Neural crest cell (in vitro differentiated cells): ENCODE measurements at regions not wholly inside any gene's neighbourhood (a gene's known extent, or its start where the extent isn't known, plus 50 kb on each side); places are given as distances from the start of the nearest gene placed in this dataset.

ENCODE experiments used
- DNase-seq: peaks from one replicate; pipeline ENCODE4 v3.0.0; 2021; ENCODE audit warnings: low read depth, mixed read lengths, low spot score
- H3K27ac Mint-ChIP-seq: one replicate; pipeline ENCODE4 v1.8.0; 2021; ENCODE audit warnings: mild to moderate bottlenecking, mixed read lengths; ENCODE audit not compliant: unreplicated experiment
- H3K27me3 Mint-ChIP-seq: 2 replicates; pipeline ENCODE4 v1.8.0; 2021; ENCODE audit warnings: low read depth, mild to moderate bottlenecking, mixed read lengths
- H3K36me3 Mint-ChIP-seq: 2 replicates; pipeline ENCODE4 v1.8.0; 2021; ENCODE audit warnings: low read depth, mild to moderate bottlenecking, mixed read lengths
- H3K4me1 Mint-ChIP-seq: 2 replicates; pipeline ENCODE4 v1.8.0; 2021; ENCODE audit warnings: mixed read lengths
- H3K4me3 Mint-ChIP-seq: one replicate; pipeline ENCODE4 v1.8.0; 2021; ENCODE audit warnings: mild to moderate bottlenecking, mixed read lengths
- H3K9me3 Mint-ChIP-seq: 2 replicates; pipeline ENCODE4 v1.8.0; 2021; ENCODE audit warnings: mixed read lengths
- CTCF ChIP-seq: fragments of 200-600 bp; sonication (generic); conservative IDR thresholded peaks from 2 replicates; pipeline ENCODE4 v1.5.0; 2021; ENCODE audit warnings: antibody characterized with exemption, mild to moderate bottlenecking

- H3K27ac Mint-ChIP-seq, result no peak overlapping the region
- no peak overlapping the region for H3K4me3 Mint-ChIP-seq
- H3K4me1 Mint-ChIP-seq, result no peaks in the 10 kb centered on the region
- TF ChIP-seq CTCF, result no peak
- no peaks in the 10 kb centered on the region for H3K36me3 Mint-ChIP-seq
- H3K9me3 Mint-ChIP-seq, result no peaks in the 10 kb centered on the region
- H3K27me3 Mint-ChIP-seq, result peaks cover 46% of the 10 kb centered on the region
- DNase-seq, result no peak
Measured at GRCh38 chr4:174105202-174105601, 178.3 kb downstream of the FBXO8 start.

- H3K4me3 Mint-ChIP-seq, result no peak overlapping the region
- H3K36me3 Mint-ChIP-seq, result no peaks in the 10 kb centered on the region
- H3K27ac Mint-ChIP-seq, result no peak overlapping the region
- no peak for DNase-seq
- no peaks in the 10 kb centered on the region for H3K4me1 Mint-ChIP-seq
- H3K27me3 Mint-ChIP-seq, result peaks cover 26% of the 10 kb centered on the region
- no peak for TF ChIP-seq CTCF
- H3K9me3 Mint-ChIP-seq, result no peaks in the 10 kb centered on the region
Measured at GRCh38 chr4:174100910-174101309, 182.6 kb downstream of the FBXO8 start.

GRCh38 chr4:174099712-174100111 is 183.8 kb downstream of the FBXO8 start:
- H3K9me3 Mint-ChIP-seq, result no peaks in the 10 kb centered on the region
- no peak for TF ChIP-seq CTCF
- H3K36me3 Mint-ChIP-seq, result no peaks in the 10 kb centered on the region
- H3K4me3 Mint-ChIP-seq, result no peak overlapping the region
- peaks cover 26% of the 10 kb centered on the region for H3K27me3 Mint-ChIP-seq
- H3K4me1 Mint-ChIP-seq, result no peaks in the 10 kb centered on the region
- no peak for DNase-seq
- no peak overlapping the region for H3K27ac Mint-ChIP-seq

GRCh38 chr4:174096999-174097398 is 186.5 kb downstream of the FBXO8 start:
- Mint-ChIP-seq H3K4me3 (no peak overlapping the region), H3K4me1 (no peaks in the 10 kb centered on the region), H3K36me3 (no peaks in the 10 kb centered on the region), H3K27ac (no peak overlapping the region), H3K9me3 (peaks cover 2% of the 10 kb centered on the region), H3K27me3 (peaks cover 10% of the 10 kb centered on the region)
- no peak for DNase-seq
- no peak for TF ChIP-seq CTCF

- Mint-ChIP-seq H3K36me3 (no peaks in the 10 kb centered on the region), H3K9me3 (peaks cover 2% of the 10 kb centered on the region), H3K27ac (no peak overlapping the region), H3K27me3 (peaks cover 10% of the 10 kb centered on the region), H3K4me3 (no peak overlapping the region), H3K4me1 (no peaks in the 10 kb centered on the region)
- TF ChIP-seq CTCF, result no peak
- no peak for DNase-seq
Measured at GRCh38 chr4:174096456-174096855, 187.0 kb downstream of the FBXO8 start.

- Mint-ChIP-seq H3K4me3 (no peak overlapping the region), H3K36me3 (no peaks in the 10 kb centered on the region), H3K9me3 (peaks cover 2% of the 10 kb centered on the region), H3K27ac (no peak overlapping the region), H3K27me3 (peaks cover 5% of the 10 kb centered on the region), H3K4me1 (peaks cover 5% of the 10 kb centered on the region)
- DNase-seq, result no peak
- no peak for TF ChIP-seq CTCF
Measured at GRCh38 chr4:174091130-174091529, 192.3 kb downstream of the FBXO8 start.
